ENCODE measurements at regions not wholly inside any gene's neighbourhood (a gene's known extent, or its start where the extent isn't known, plus 50 kb on each side); places are given as distances from the start of the nearest gene placed in this dataset.

- Mint-ChIP-seq H3K4me1 (ENCODE audit: unreplicated experiment) (peaks cover 3% of the 10 kb centered on the region), H3K9me3 (ENCODE audit: unreplicated experiment) (peaks cover 13% of the 10 kb centered on the region), H3K27ac (ENCODE audit: unreplicated experiment) (no peak overlapping the region), H3K4me3 (ENCODE audit: unreplicated experiment) (no peak overlapping the region), H3K27me3 (ENCODE audit: unreplicated experiment) (no peaks in the 10 kb centered on the region), H3K36me3 (ENCODE audit: unreplicated experiment) (peaks cover 3% of the 10 kb centered on the region)
- no peak for DNase-seq (ENCODE audit: extremely low spot score, unreplicated experiment)
- no peak for TF ChIP-seq CTCF (IDR thresholded peaks at IDR 0.05)
Measured at GRCh38 chr13:40026174-40026585, 370.7 kb downstream of the COG6 start.

- Mint-ChIP-seq H3K9me3 (ENCODE audit: unreplicated experiment) (peaks cover 13% of the 10 kb centered on the region), H3K27ac (ENCODE audit: unreplicated experiment) (no peak overlapping the region), H3K27me3 (ENCODE audit: unreplicated experiment) (no peaks in the 10 kb centered on the region), H3K4me1 (ENCODE audit: unreplicated experiment) (peaks cover 3% of the 10 kb centered on the region), H3K36me3 (ENCODE audit: unreplicated experiment) (peaks cover 3% of the 10 kb centered on the region), H3K4me3 (ENCODE audit: unreplicated experiment) (no peak overlapping the region)
- no peak for DNase-seq (ENCODE audit: extremely low spot score, unreplicated experiment)
- TF ChIP-seq CTCF (IDR thresholded peaks at IDR 0.05): no peak
Measured at GRCh38 chr13:40026741-40027140, 371.3 kb downstream of the COG6 start.

- H3K9me3 Mint-ChIP-seq (ENCODE audit: unreplicated experiment): peaks cover 13% of the 10 kb centered on the region
- H3K4me1 Mint-ChIP-seq (ENCODE audit: unreplicated experiment): peaks cover 3% of the 10 kb centered on the region
- H3K4me3 Mint-ChIP-seq (ENCODE audit: unreplicated experiment): no peak overlapping the region
- DNase-seq (ENCODE audit: extremely low spot score, unreplicated experiment): no peak
- no peak overlapping the region for H3K27ac Mint-ChIP-seq (ENCODE audit: unreplicated experiment)
- no peaks in the 10 kb centered on the region for H3K27me3 Mint-ChIP-seq (ENCODE audit: unreplicated experiment)
- no peak for TF ChIP-seq CTCF (IDR thresholded peaks at IDR 0.05)
- peaks cover 3% of the 10 kb centered on the region for H3K36me3 Mint-ChIP-seq (ENCODE audit: unreplicated experiment)
Measured at GRCh38 chr13:40028446-40028845, 373.0 kb downstream of the COG6 start.

- no peak overlapping the region for H3K27ac Mint-ChIP-seq (ENCODE audit: unreplicated experiment)
- H3K4me1 Mint-ChIP-seq (ENCODE audit: unreplicated experiment): peaks cover 3% of the 10 kb centered on the region
Measured at GRCh38 chr13:40031031-40031430, 375.6 kb downstream of the COG6 start.

GRCh38 chr13:40039061-40039460 is 383.6 kb downstream of the COG6 start:
- peaks cover 4% of the 10 kb centered on the region for H3K9me3 Mint-ChIP-seq (ENCODE audit: unreplicated experiment)
- no peaks in the 10 kb centered on the region for H3K36me3 Mint-ChIP-seq (ENCODE audit: unreplicated experiment)
- no peak for TF ChIP-seq CTCF (IDR thresholded peaks at IDR 0.05)
- H3K4me3 Mint-ChIP-seq (ENCODE audit: unreplicated experiment): no peak overlapping the region
- no peak overlapping the region for H3K27ac Mint-ChIP-seq (ENCODE audit: unreplicated experiment)
- H3K27me3 Mint-ChIP-seq (ENCODE audit: unreplicated experiment): peaks cover 23% of the 10 kb centered on the region
- no peak for DNase-seq (ENCODE audit: extremely low spot score, unreplicated experiment)
- H3K4me1 Mint-ChIP-seq (ENCODE audit: unreplicated experiment): peaks cover 3% of the 10 kb centered on the region

More at GRCh38 chr13:40031031-40031430, 375.6 kb downstream of the COG6 start:
- Mint-ChIP-seq H3K27me3 (ENCODE audit: unreplicated experiment) (no peaks in the 10 kb centered on the region), H3K4me3 (ENCODE audit: unreplicated experiment) (no peak overlapping the region), H3K36me3 (ENCODE audit: unreplicated experiment) (peaks cover 3% of the 10 kb centered on the region), H3K9me3 (ENCODE audit: unreplicated experiment) (peaks cover 13% of the 10 kb centered on the region)
- no peak for TF ChIP-seq CTCF (IDR thresholded peaks at IDR 0.05)
- no peak for DNase-seq (ENCODE audit: extremely low spot score, unreplicated experiment)
